HEK293 (cell line): ENCODE measurements at regions not wholly inside any gene's neighbourhood (a gene's known extent, or its start where the extent isn't known, plus 50 kb on each side); places are given as distances from the start of the nearest gene placed in this dataset.

Experiments used
- CTCF ChIA-PET: fragments of 350-600 bp; formaldehyde crosslinking; extraction: SDS; loops from one replicate; lab custom pipeline; 2021; ENCODE audit warnings: antibody characterized with exemption; lab: Yijun Ruan, JAX
- POLR2A ChIA-PET: fragments of 300-600 bp; formaldehyde crosslinking; extraction: SDS; loops from one replicate; lab custom pipeline; 2020; ENCODE audit warnings: antibody characterized with exemption, inconsistent platforms; lab: Yijun Ruan, JAX
- H3K27ac ChIP-seq: fragments of 200-500 bp; sonication (Bioruptor generic); 2 replicates; pipeline ENCODE4 v1.5.1; 2014; ENCODE audit warnings: low read depth, low read length, control low read depth, inconsistent platforms; ENCODE audit errors: extremely low read depth
- H3K36me3 ChIP-seq, 2 experiments: fragments of 200-500 bp in 1 of 2; sonication (Bioruptor generic) in 1 of 2; 1 replicate in 1 of 2; 2 replicates in 1 of 2; pipeline ENCODE4 v1.5.1; 2014 to 2017; ENCODE audit warnings: inconsistent platforms in 2 of 2, low read length in 2 of 2; ENCODE audit not compliant: control insufficient read depth in 2 of 2, insufficient read depth in 1 of 2
- H3K4me1 ChIP-seq: fragments of 200-500 bp; sonication (Bioruptor generic); 2 replicates; pipeline ENCODE4 v1.5.1; 2014; ENCODE audit warnings: mild to moderate bottlenecking, low read length, inconsistent platforms; ENCODE audit not compliant: control insufficient read depth, insufficient read depth
- H3K4me3 ChIP-seq: 2 replicates; pipeline ENCODE4 v1.5.1; 2011; ENCODE audit warnings: low read depth, mild to moderate bottlenecking, control low read depth, low read length, moderate library complexity
- H3K9me3 ChIP-seq: fragments of 200-500 bp; sonication (Bioruptor generic); 2 replicates; pipeline ENCODE4 v1.5.1; 2014; ENCODE audit warnings: low read depth, low read length, inconsistent platforms; ENCODE audit not compliant: control insufficient read depth, insufficient read depth
- ELK4 ChIP-seq: IDR thresholded peaks from 2 replicates; pipeline ENCODE4 v1.6.1; 2011; ENCODE audit warnings: mild to moderate bottlenecking, low read depth, low read length, borderline replicate concordance
- MZF1 ChIP-seq: fragments of 450-650 bp; formaldehyde crosslinking; IDR thresholded peaks from 2 replicates; pipeline ENCODE4 v1.5.1; 2017; ENCODE audit warnings: missing biosample characterization, missing genetic modification characterization, borderline replicate concordance
- PRDM4 ChIP-seq: fragments of 450-650 bp; formaldehyde crosslinking; IDR thresholded peaks from 2 replicates; pipeline ENCODE4 v1.5.1; 2017; ENCODE audit warnings: missing biosample characterization, missing genetic modification characterization
- SCRT1 ChIP-seq: fragments of 450-650 bp; formaldehyde crosslinking; IDR thresholded peaks from 2 replicates; pipeline ENCODE4 v1.5.1; 2016; ENCODE audit warnings: missing biosample characterization, missing genetic modification characterization, borderline replicate concordance
- TSHZ1 ChIP-seq: fragments of 450-650 bp; formaldehyde crosslinking; IDR thresholded peaks from 2 replicates; pipeline ENCODE4 v1.5.1; 2016; ENCODE audit warnings: missing biosample characterization, missing genetic modification characterization, borderline replicate concordance
- YY1 ChIP-seq: fragments of 450-650 bp; formaldehyde crosslinking; IDR thresholded peaks from 2 replicates; pipeline ENCODE4 v1.5.1; 2018; ENCODE audit warnings: missing biosample characterization, missing genetic modification characterization
- ZBTB49 ChIP-seq: fragments of 450-650 bp; formaldehyde crosslinking; IDR thresholded peaks from 2 replicates; pipeline ENCODE4 v1.5.1; 2016; ENCODE audit warnings: missing biosample characterization, missing genetic modification characterization, low read depth
- ZFP41 ChIP-seq: fragments of 450-650 bp; formaldehyde crosslinking; IDR thresholded peaks from 2 replicates; pipeline ENCODE4 v1.5.1; 2016; ENCODE audit warnings: missing biosample characterization, missing genetic modification characterization, borderline replicate concordance
- ZIC2 ChIP-seq: fragments of 450-650 bp; formaldehyde crosslinking; IDR thresholded peaks from 2 replicates; pipeline ENCODE4 v1.5.1; 2016; ENCODE audit warnings: missing biosample characterization, missing genetic modification characterization
- ZNF175 ChIP-seq: fragments of 450-650 bp; formaldehyde crosslinking; IDR thresholded peaks from 2 replicates; pipeline ENCODE4 v1.5.1; 2016; ENCODE audit warnings: missing biosample characterization, missing genetic modification characterization
- ZNF214 ChIP-seq: fragments of 450-650 bp; formaldehyde crosslinking; IDR thresholded peaks from 2 replicates; pipeline ENCODE4 v1.5.1; 2017; ENCODE audit warnings: missing biosample characterization, mild to moderate bottlenecking, missing genetic modification characterization, borderline replicate concordance
- ZNF302 ChIP-seq: fragments of 450-650 bp; formaldehyde crosslinking; IDR thresholded peaks from 2 replicates; pipeline ENCODE4 v1.5.1; 2016; ENCODE audit warnings: missing biosample characterization, missing genetic modification characterization, low read depth
- ZNF324 ChIP-seq: fragments of 450-650 bp; formaldehyde crosslinking; IDR thresholded peaks from 2 replicates; pipeline ENCODE4 v1.5.1; 2016; ENCODE audit warnings: missing biosample characterization, missing genetic modification characterization
- ZNF335 ChIP-seq: fragments of 450-650 bp; formaldehyde crosslinking; conservative IDR thresholded peaks from 2 replicates; pipeline ENCODE4 v1.5.1; 2016; ENCODE audit warnings: missing biosample characterization, missing genetic modification characterization
- ZNF350 ChIP-seq: fragments of 450-650 bp; formaldehyde crosslinking; IDR thresholded peaks from 2 replicates; pipeline ENCODE4 v1.5.0; 2017; ENCODE audit warnings: missing biosample characterization, mild to moderate bottlenecking, missing genetic modification characterization
- ZNF48 ChIP-seq: fragments of 450-650 bp; formaldehyde crosslinking; IDR thresholded peaks from 2 replicates; pipeline ENCODE4 v1.5.1; 2016; ENCODE audit warnings: missing biosample characterization, missing genetic modification characterization
- ZNF580 ChIP-seq: fragments of 450-650 bp; formaldehyde crosslinking; IDR thresholded peaks from 2 replicates; pipeline ENCODE4 v1.5.1; 2016; ENCODE audit warnings: missing biosample characterization, missing genetic modification characterization
- ZNF645 ChIP-seq: fragments of 450-650 bp; formaldehyde crosslinking; IDR thresholded peaks from 2 replicates; pipeline ENCODE4; 2016; ENCODE audit warnings: missing biosample characterization, missing genetic modification characterization
- ZNF701 ChIP-seq: fragments of 450-650 bp; formaldehyde crosslinking; IDR thresholded peaks from 2 replicates; pipeline ENCODE4 v1.5.1; 2016; ENCODE audit warnings: missing biosample characterization, missing genetic modification characterization
- ZNF785 ChIP-seq: fragments of 450-650 bp; formaldehyde crosslinking; IDR thresholded peaks from 2 replicates; pipeline ENCODE4 v1.5.1; 2016; ENCODE audit warnings: missing biosample characterization, missing genetic modification characterization

GRCh38 chr12:58286353-58286752 is 345.0 kb downstream of the ATP23 start:
- Histone ChIP-seq H3K27ac (no peak overlapping the region), H3K4me3 (no peak overlapping the region), H3K4me1 (no peaks in the 10 kb centered on the region), H3K36me3 (no peaks in the 10 kb centered on the region), H3K9me3 (no peaks in the 10 kb centered on the region)
- CTCF ChIA-PET = no interaction called here
- no peak for TF ChIP-seq ZIC2 (tag by site-specific recombination)
- POLR2A ChIA-PET = no interaction called here

- CTCF ChIA-PET = interaction anchor here (0.6 kb wide), 1 partner anchor 156 kb away, joined by 3 read pairs; no protein-coding TSS in a partner anchor
- Histone ChIP-seq H3K9me3 (no peaks in the 10 kb centered on the region), H3K27ac (no peak overlapping the region), H3K4me3 (no peak overlapping the region), H3K4me1 (no peaks in the 10 kb centered on the region), H3K36me3 (no peaks in the 10 kb centered on the region)
- POLR2A ChIA-PET = no interaction called here
- TF ChIP-seq ELK4 (no peak), ZNF785 (tag by site-specific recombination) (no peak), ZNF48 (no peak), PRDM4 (tag by site-specific recombination) (no peak), TSHZ1 (tag by site-specific recombination) (no peak), ZFP41 (tag by site-specific recombination) (no peak), ZBTB49 (tag by site-specific recombination) (no peak), ZNF645 (no peak), MZF1 (tag by site-specific recombination) (no peak), ZNF302 (tag by site-specific recombination) (no peak), ZNF350 (no peak), ZNF701 (tag by site-specific recombination) (no peak), YY1 (tag by site-specific recombination) (no peak), ZNF580 (tag by site-specific recombination) (no peak), ZNF214 (tag by site-specific recombination) (no peak), SCRT1 (tag by site-specific recombination) (no peak), ZNF175 (tag by site-specific recombination) (no peak), ZNF335 (tag by site-specific recombination) (no peak), ZNF324 (tag by site-specific recombination) (no peak)
Observed at GRCh38 chr12:58288190-58288589, 346.8 kb downstream of the ATP23 start.
